Heart left ventricle (tissue), 16 donors: ENCODE measurements at regions not wholly inside any gene's neighbourhood (a gene's known extent, or its start where the extent isn't known, plus 50 kb on each side); places are given as distances from the start of the nearest gene placed in this dataset.

Experiments
- ATAC-seq, 4 donors: fragments of 200-7000 bp; cut with Tn5 transposase; one replicate each; pipeline ENCODE4 v1.9.1; 2020 to 2022; ENCODE audit warnings: moderate library complexity in 4 of 4, mild to moderate bottlenecking in 3 of 4, moderate number of reproducible peaks in 1 of 4
- DNase-seq, 5 donors: peaks; one replicate each; pipeline ENCODE4 v3.0.0-alpha.2; 2020
- H3K27ac ChIP-seq, 12 donors: fragments of 200-600 bp; sonication (generic) in 4 of 12; one replicate each; pipeline versions ENCODE4 v1.5.0 to v1.8.0; 2016 to 2022; ENCODE audit warnings: mild to moderate bottlenecking in 2 of 12
- H3K27me3 ChIP-seq, 9 donors: fragments of 200-600 bp; sonication (generic) in 2 of 9; one replicate each; pipeline versions ENCODE4 v1.5.1 to v1.8.0; 2016 to 2022; ENCODE audit warnings: mild to moderate bottlenecking in 3 of 9
- H3K36me3 ChIP-seq, 9 donors: fragments of 200-600 bp; sonication (generic) in 2 of 9; one replicate each; pipeline versions ENCODE4 v1.5.0 to v1.8.0; 2018 to 2022; ENCODE audit warnings: mild to moderate bottlenecking in 2 of 9
- H3K4me1 ChIP-seq, 12 donors: fragments of 200-600 bp; sonication (generic) in 4 of 12; one replicate each; pipeline versions ENCODE4 v1.5.0 to v1.8.0; 2016 to 2022; ENCODE audit warnings: mild to moderate bottlenecking in 3 of 12
- H3K4me3 ChIP-seq, 12 donors: fragments of 200-600 bp; sonication (generic) in 4 of 12; one replicate each; pipeline versions ENCODE4 v1.5.0 to v1.8.0; 2017 to 2022; ENCODE audit warnings: mild to moderate bottlenecking in 9 of 12, moderate library complexity in 4 of 12
- H3K9me3 ChIP-seq, 12 donors: fragments of 200-600 bp; sonication (generic) in 4 of 12; one replicate each; pipeline versions ENCODE4 v1.5.0 to v1.8.0; 2016 to 2022; ENCODE audit warnings: mild to moderate bottlenecking in 1 of 12
- POLR2A ChIP-seq, 2 donors: fragments of 450-650 bp; IDR thresholded peaks; one replicate each; pipeline ENCODE4 v1.6.1; 2017; ENCODE audit warnings: antibody characterized with exemption in 2 of 2, mild to moderate bottlenecking in 2 of 2, moderate library complexity in 2 of 2
- WGBS, 4 donors: extraction: QIAGEN DNeasy Blood & Tissue Kit in 2 of 4; methylation state at CpG; one replicate each; pipeline versions ENCODE4 v1.1.5 to v1.1.7; 2013 to 2018; 5-methylcytosine and 5-hydroxymethylcytosine counted together
- intact Hi-C, 10 donors: fragments of 100-400 bp; cut with DNase I; formaldehyde crosslinking; loops; one replicate each; pipeline versions ENCODE4 v1.11.1 to v1.14.2; 2022
- TF ChIP-seq, protein P1 (sequence below), 12 donors: fragments of 200-600 bp; sonication (generic) in 4 of 12; IDR thresholded peaks; one replicate each; pipeline versions ENCODE4 v1.5.0 to v1.8.0; 2018 to 2022; ENCODE audit warnings: antibody characterized with exemption in 12 of 12, mild to moderate bottlenecking in 5 of 12
- donor health status: ischemic (EF 13 %, LVEDD 7.1; RV severe dilation, severe dysfunction).
- donor health status: healthy with polysubstance abuse.
- donor health status: DM: no; HTN: yes; CAD: no.
- donor health status: DM: no; HTN: no; CAD: no.
- donor health status: ischemic (EF 25% LVEDD 6.9; RV normal size, moderate dysfunction).
- donor health status: ischemic (EF 25% LVEDD 5.7; RV mildly dilated, moderate dysfunction).
- donor health status: healthy.
- donor health status: DM: yes; HTN: yes; CAD: no.
- donor health status: ischemic (EF 35%, LVEDD 5.7; RV mildly dilated, moderate dysfunction).
- donor health status: nonischemic (EF 11% LVEDD 7.7; RV severe dilation, severe dysfunction).
- donor health status: DM: yes; HTN: yes; CAD: no.
- donor health status: PGD.
- donor health status: ischemic (EF 29% LVEDD 5.4; RV normal size, mild dysfunction).
- donor health status: nonischemic (EF 23%, LVEDD 6.1; RV moderate dilation, normal function).

- ATAC-seq (no peak), DNase-seq (no peak)
- WGBS, 4 donors, result 87 to 94% (median 88%) methylated on average over 5 of the region's 5 CpGs
- Histone ChIP-seq H3K36me3 (no peaks in the 10 kb centered on the region), H3K27ac (no peak overlapping the region), H3K27me3 (peaks cover 0 to 5% (median 0%) of the 10 kb centered on the region in 9 donors), H3K4me3 (no peak overlapping the region), H3K4me1 (no peaks in the 10 kb centered on the region), H3K9me3 (no peaks in the 10 kb centered on the region)
- TF ChIP-seq, protein P1, sequence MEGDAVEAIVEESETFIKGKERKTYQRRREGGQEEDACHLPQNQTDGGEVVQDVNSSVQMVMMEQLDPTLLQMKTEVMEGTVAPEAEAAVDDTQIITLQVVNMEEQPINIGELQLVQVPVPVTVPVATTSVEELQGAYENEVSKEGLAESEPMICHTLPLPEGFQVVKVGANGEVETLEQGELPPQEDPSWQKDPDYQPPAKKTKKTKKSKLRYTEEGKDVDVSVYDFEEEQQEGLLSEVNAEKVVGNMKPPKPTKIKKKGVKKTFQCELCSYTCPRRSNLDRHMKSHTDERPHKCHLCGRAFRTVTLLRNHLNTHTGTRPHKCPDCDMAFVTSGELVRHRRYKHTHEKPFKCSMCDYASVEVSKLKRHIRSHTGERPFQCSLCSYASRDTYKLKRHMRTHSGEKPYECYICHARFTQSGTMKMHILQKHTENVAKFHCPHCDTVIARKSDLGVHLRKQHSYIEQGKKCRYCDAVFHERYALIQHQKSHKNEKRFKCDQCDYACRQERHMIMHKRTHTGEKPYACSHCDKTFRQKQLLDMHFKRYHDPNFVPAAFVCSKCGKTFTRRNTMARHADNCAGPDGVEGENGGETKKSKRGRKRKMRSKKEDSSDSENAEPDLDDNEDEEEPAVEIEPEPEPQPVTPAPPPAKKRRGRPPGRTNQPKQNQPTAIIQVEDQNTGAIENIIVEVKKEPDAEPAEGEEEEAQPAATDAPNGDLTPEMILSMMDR (IDR thresholded peaks at IDR 0.05), result no peak
- TF ChIP-seq POLR2A (IDR thresholded peaks at IDR 0.05), result no peak
- intact Hi-C loops, result no loop called here
Observed at GRCh38 chr5:158056130-158056825, 197.3 kb upstream of the CLINT1 start.

GRCh38 chr5:158055111-158055501, 196.2 kb upstream of the CLINT1 start:
- TF ChIP-seq, protein P1 (IDR thresholded peaks at IDR 0.05), result no peak
- TF ChIP-seq POLR2A (IDR thresholded peaks at IDR 0.05), result no peak
- no peaks in the 10 kb centered on the region for H3K9me3 ChIP-seq

GRCh38 chr5:158054223-158055110, 195.5 kb upstream of the CLINT1 start:
- Histone ChIP-seq H3K27ac (no peak overlapping the region), H3K36me3 (no peaks in the 10 kb centered on the region), H3K4me3 (no peak overlapping the region), H3K4me1 (no peaks in the 10 kb centered on the region), H3K9me3 (no peaks in the 10 kb centered on the region), H3K27me3 (peaks cover 0 to 5% (median 0%) of the 10 kb centered on the region in 9 donors)
- DNase-seq (no peak), ATAC-seq (no peak)
- intact Hi-C loops, result loop anchor here in 1 of 10 donors (5.0 kb wide), 1 partner anchor 1698 kb away; no protein-coding TSS in a partner anchor
- 49 to 62% (median 56%) methylated on average over 9 of the region's 9 CpGs for WGBS, 4 donors
- TF ChIP-seq POLR2A (IDR thresholded peaks at IDR 0.05), result no peak
- TF ChIP-seq, protein P1 (IDR thresholded peaks at IDR 0.05), result no peak

More at GRCh38 chr5:158055111-158055501, 196.2 kb upstream of the CLINT1 start:
- ATAC-seq (no peak), DNase-seq (no peak)
- Histone ChIP-seq H3K36me3 (no peaks in the 10 kb centered on the region), H3K4me3 (no peak overlapping the region), H3K4me1 (no peaks in the 10 kb centered on the region), H3K27ac (no peak overlapping the region), H3K27me3 (peaks cover 0 to 5% (median 0%) of the 10 kb centered on the region in 9 donors)
- intact Hi-C loops, result no loop called here
- 53 to 64% (median 58%) methylated on average over 4 of the region's 4 CpGs for WGBS, 4 donors

DNA sequence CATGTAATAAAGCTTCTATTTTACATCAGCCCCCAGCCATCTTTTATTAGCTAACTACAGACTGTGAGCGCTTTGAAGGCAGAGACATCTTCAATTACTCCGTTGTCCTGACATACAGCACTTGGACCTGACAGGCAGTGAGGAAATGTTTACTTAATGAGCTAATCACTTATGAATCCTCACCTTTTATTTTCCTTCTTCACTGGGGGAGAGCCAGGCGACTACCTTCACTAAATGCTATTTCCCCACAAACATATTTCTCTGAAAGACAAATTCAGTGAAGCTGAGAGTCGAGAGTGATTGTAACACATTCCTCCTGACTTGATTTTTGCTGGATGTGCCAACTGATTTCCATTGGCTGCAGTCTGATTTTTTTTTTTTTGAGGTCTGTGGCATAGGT, 192.1 kb upstream of the CLINT1 start:
- DNase-seq (no peak), ATAC-seq (no peak)
- Histone ChIP-seq H3K4me3 (no peak overlapping the region), H3K27ac (no peak overlapping the region), H3K36me3 (no peaks in the 10 kb centered on the region), H3K4me1 (no peaks in the 10 kb centered on the region), H3K27me3 (peaks cover 0 to 5% (median 0%) of the 10 kb centered on the region in 9 donors), H3K9me3 (no peaks in the 10 kb centered on the region)
- 55 to 66% (median 65%) methylated on average over 4 of the region's 4 CpGs for WGBS, 4 donors
- intact Hi-C loops, result loop anchor here in 1 of 10 donors (5.0 kb wide), 1 partner anchor 1701 kb away; no protein-coding TSS in a partner anchor
- TF ChIP-seq POLR2A (IDR thresholded peaks at IDR 0.05), result no peak
- TF ChIP-seq, protein P1 (IDR thresholded peaks at IDR 0.05), result no peak
